NT2/D1 (cell line): ENCODE measurements at regions not wholly inside any gene's neighbourhood (a gene's known extent, or its start where the extent isn't known, plus 50 kb on each side); places are given as distances from the start of the nearest gene placed in this dataset.

ENCODE experiments used
- DNase-seq: peaks from one replicate; pipeline ENCODE4 v3.0.0-alpha.2; 2011; ENCODE audit warnings: low read depth, low spot score
- H3K27me3 ChIP-seq: 2 replicates; pipeline ENCODE4 v1.6.0; 2011; ENCODE audit warnings: mild to moderate bottlenecking; ENCODE audit not compliant: insufficient read length, insufficient read depth
- H3K36me3 ChIP-seq: 2 replicates; pipeline ENCODE4 v1.6.1; 2011; ENCODE audit warnings: mild to moderate bottlenecking, low read length, mixed read lengths; ENCODE audit not compliant: insufficient read depth, insufficient read length
- H3K4me1 ChIP-seq: 2 replicates; pipeline ENCODE4 v1.5.1; 2011; ENCODE audit not compliant: insufficient read depth, insufficient read length
- H3K4me3 ChIP-seq: 2 replicates; pipeline ENCODE4 v1.5.1; 2011; ENCODE audit warnings: low read depth; ENCODE audit not compliant: insufficient read length
- H3K9ac ChIP-seq: 2 replicates; pipeline ENCODE4 v1.6.0; 2011; ENCODE audit warnings: low read depth; ENCODE audit not compliant: insufficient read length
- H3K9me3 ChIP-seq: 2 replicates; pipeline ENCODE4 v1.5.1; 2011; ENCODE audit warnings: mild to moderate bottlenecking, low read length; ENCODE audit not compliant: insufficient read depth
- SUZ12 ChIP-seq: IDR thresholded peaks from 2 replicates; pipeline ENCODE4 v1.6.1; 2011; ENCODE audit not compliant: insufficient read length, insufficient read depth; ENCODE audit errors: extremely low read depth
- YY1 ChIP-seq: IDR thresholded peaks from 2 replicates; pipeline ENCODE4 v1.6.1; 2011; ENCODE audit not compliant: insufficient read length, insufficient read depth
- ZNF274 ChIP-seq: IDR thresholded peaks from 2 replicates; pipeline ENCODE4 v1.6.1; 2011; ENCODE audit warnings: mild to moderate bottlenecking, low read depth, low read length

- no peak for TF ChIP-seq YY1
- no peak for TF ChIP-seq SUZ12
- TF ChIP-seq ZNF274 = no peak
- Histone ChIP-seq H3K36me3 (no peaks in the 10 kb centered on the region), H3K4me3 (no peak overlapping the region), H3K9me3 (no peaks in the 10 kb centered on the region), H3K27me3 (no peaks in the 10 kb centered on the region), H3K4me1 (peaks cover 22% of the 10 kb centered on the region), H3K9ac (no peak overlapping the region)
- DNase-seq = no peak
Measured at GRCh38 chr15:66615846-66616245, 50.0 kb upstream of the LCTL start.

- H3K9me3 ChIP-seq = no peaks in the 10 kb centered on the region
- peak overlapping the region; percentile 52 for H3K9ac ChIP-seq
- no peaks in the 10 kb centered on the region for H3K27me3 ChIP-seq
- H3K36me3 ChIP-seq = no peaks in the 10 kb centered on the region
- no peak for TF ChIP-seq YY1
- no peak for TF ChIP-seq SUZ12
- no peak for DNase-seq
- H3K4me1 ChIP-seq = peaks cover 25% of the 10 kb centered on the region
- H3K4me3 ChIP-seq = no peak overlapping the region
Measured at GRCh38 chr15:66617137-66618090, 51.6 kb upstream of the LCTL start.

GRCh38 chr15:66619152-66619903 is 53.5 kb upstream of the LCTL start:
- Histone ChIP-seq H3K4me3 (no peak overlapping the region), H3K27me3 (no peaks in the 10 kb centered on the region), H3K9ac (peak overlapping the region; percentile 44), H3K9me3 (no peaks in the 10 kb centered on the region), H3K4me1 (peaks cover 25% of the 10 kb centered on the region), H3K36me3 (no peaks in the 10 kb centered on the region)
- no peak for TF ChIP-seq ZNF274
- TF ChIP-seq SUZ12 = no peak
- TF ChIP-seq YY1 = no peak
- peak; percentile 75 for DNase-seq

GRCh38 chr15:66620341-66620740 is 54.5 kb upstream of the LCTL start:
- Histone ChIP-seq H3K4me3 (no peak overlapping the region), H3K9me3 (no peaks in the 10 kb centered on the region), H3K4me1 (peaks cover 24% of the 10 kb centered on the region), H3K9ac (no peak overlapping the region), H3K36me3 (no peaks in the 10 kb centered on the region), H3K27me3 (no peaks in the 10 kb centered on the region)
- DNase-seq = no peak
- no peak for TF ChIP-seq ZNF274
- no peak for TF ChIP-seq SUZ12
- no peak for TF ChIP-seq YY1

- no peak for TF ChIP-seq YY1
- no peak for TF ChIP-seq SUZ12
- no peak for TF ChIP-seq ZNF274
- H3K4me1 ChIP-seq = peaks cover 23% of the 10 kb centered on the region
- H3K9ac ChIP-seq = no peak overlapping the region
- DNase-seq = no peak
- no peak overlapping the region for H3K4me3 ChIP-seq
- no peaks in the 10 kb centered on the region for H3K27me3 ChIP-seq
- H3K9me3 ChIP-seq = no peaks in the 10 kb centered on the region
- H3K36me3 ChIP-seq = no peaks in the 10 kb centered on the region
Measured at GRCh38 chr15:66620744-66621344, 55.0 kb upstream of the LCTL start.

- Histone ChIP-seq H3K9ac (peak overlapping the region; percentile 85), H3K9me3 (no peaks in the 10 kb centered on the region), H3K4me1 (peaks cover 21% of the 10 kb centered on the region), H3K27me3 (no peaks in the 10 kb centered on the region), H3K36me3 (no peaks in the 10 kb centered on the region), H3K4me3 (peak overlapping the region; percentile 36)
- TF ChIP-seq SUZ12 (no peak), YY1 (no peak), ZNF274 (no peak)
- DNase-seq = peak; percentile 63
Measured at GRCh38 chr15:66621491-66622467, 56.0 kb upstream of the LCTL start.

GRCh38 chr15:66622591-66623022 is 56.8 kb upstream of the LCTL start:
- DNase-seq = no peak
- H3K27me3 ChIP-seq = no peaks in the 10 kb centered on the region
- no peak overlapping the region for H3K4me3 ChIP-seq
- TF ChIP-seq ZNF274 = no peak
- TF ChIP-seq SUZ12 = no peak
- TF ChIP-seq YY1 = no peak
- peaks cover 19% of the 10 kb centered on the region for H3K4me1 ChIP-seq
- H3K9me3 ChIP-seq = no peaks in the 10 kb centered on the region
- no peak overlapping the region for H3K9ac ChIP-seq
- H3K36me3 ChIP-seq = no peaks in the 10 kb centered on the region
